COLO668 (cell line): ENCODE measurements at regions not wholly inside any gene's neighbourhood (a gene's known extent, or its start where the extent isn't known, plus 50 kb on each side); places are given as distances from the start of the nearest gene placed in this dataset.
"Not testable (repeated sequence)": the region's sequence is repeated elsewhere in the genome, so short reads cannot be mapped to it uniquely, and the experiment has no call there.

Source experiments
- DNase-seq: peaks from one replicate; lab custom pipeline; 2025; ENCODE audit not compliant: unreplicated experiment; lab: John Stamatoyannopoulos, UW

DNA sequence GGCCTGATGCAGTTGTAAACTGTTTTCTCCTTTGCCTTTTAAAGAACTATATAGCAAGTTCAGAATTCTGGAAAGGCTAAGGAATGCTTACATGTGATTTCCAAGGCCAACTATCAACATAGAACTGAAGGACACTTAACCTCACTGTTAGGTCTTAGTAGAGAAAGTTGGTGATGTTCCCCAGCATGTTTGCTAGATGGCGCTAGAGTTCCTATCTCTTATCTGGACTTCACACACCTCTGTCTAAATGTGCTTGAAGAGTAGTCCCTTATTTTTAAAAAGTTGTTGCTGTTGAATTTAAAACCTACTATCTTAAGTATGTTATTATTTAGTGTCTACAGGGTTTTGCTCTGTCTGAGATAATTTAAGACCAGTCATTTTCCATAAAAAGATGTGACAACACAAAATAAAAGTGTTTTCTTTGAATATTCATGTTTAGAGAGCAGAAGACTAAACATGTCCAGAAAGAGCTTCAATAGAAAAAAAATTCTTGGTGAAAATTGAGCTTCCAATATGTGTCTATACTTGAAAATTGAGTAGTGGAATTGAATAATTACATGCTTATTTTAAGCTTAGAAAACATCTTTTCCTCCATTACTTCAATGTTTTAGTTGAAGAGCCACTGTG, 237.3 kb downstream of the S1PR1 start:
- no peak for DNase-seq

GRCh38 chr1:101476541-101476940, 239.7 kb downstream of the S1PR1 start:
- DNase-seq: no peak

- no peak for DNase-seq
Measured at GRCh38 chr1:101479945-101480344, 243.1 kb downstream of the S1PR1 start.

- DNase-seq: no peak
Measured at GRCh38 chr1:101482306-101482705, 245.5 kb downstream of the S1PR1 start.

GRCh38 chr1:101483982-101484688, 247.3 kb downstream of the S1PR1 start:
- DNase-seq: no peak

DNA sequence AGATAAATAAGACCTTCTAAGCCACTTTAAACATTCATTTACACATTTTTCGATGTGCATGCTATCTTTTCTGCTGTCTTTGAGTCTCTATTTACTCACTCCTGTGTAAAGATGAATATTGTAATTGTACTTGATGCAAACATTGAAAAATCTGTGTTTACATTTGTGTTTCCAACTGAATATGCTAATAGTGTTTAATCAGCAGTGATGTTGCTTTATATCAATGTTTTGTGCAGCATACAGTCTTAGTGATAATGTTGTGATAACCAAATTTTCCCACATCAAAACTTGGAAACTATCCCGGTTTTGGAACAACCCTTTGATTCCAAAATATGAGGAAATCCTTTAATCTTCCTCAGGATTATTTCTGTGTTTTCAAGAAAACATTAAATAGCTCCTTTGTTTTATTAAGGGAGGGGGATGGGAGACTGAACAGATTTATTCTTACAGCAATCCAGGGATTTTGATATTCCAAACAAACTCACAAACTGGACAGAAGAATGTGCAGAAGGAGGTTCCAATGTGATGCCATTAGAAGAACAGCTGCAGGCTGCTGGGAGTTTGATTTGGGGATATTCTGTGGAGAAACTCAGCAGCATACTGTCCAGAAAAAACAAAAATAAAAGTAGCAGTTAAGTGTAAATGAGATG, 248.0 kb downstream of the S1PR1 start:
- DNase-seq: no peak

DNA sequence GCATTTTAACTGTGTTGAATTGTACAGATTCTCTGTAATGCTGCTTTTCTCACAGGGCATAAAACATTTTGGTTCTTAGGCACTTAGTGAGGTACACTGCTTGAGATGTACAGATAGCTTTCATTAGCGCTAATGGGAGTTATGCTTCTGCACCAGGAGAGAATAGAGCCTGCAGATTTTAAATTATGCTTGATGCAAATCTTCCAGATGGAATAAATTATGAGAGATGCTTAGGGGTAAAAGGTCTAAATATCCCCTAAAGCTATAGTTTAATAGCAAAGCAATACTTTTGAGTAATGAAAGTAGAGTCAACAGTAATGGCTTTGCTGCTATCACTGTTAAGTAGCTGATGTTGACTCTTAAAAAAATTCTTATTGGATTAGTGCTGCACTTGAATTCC, 248.9 kb downstream of the S1PR1 start:
- no peak for DNase-seq

DNA sequence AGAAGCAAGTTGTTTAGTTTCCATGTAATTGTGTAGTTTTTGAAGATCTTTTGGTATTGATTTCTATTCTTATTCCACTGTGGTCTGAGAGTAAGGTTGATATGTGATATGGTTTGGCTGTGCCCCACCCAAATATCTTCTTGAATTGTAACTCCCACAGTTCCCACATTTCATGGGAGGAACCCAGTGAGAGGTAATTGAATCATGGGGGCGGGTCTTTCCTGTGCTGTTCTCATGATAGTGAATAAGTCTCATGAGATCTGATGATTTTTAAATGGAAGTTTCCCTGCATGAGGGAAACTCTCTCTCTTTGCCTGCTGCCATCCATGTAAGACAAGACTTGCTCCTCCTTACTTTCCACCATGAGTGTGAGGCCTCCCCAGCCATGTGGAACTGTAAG, 255.3 kb downstream of the S1PR1 start:
- DNase-seq: not testable (repeated sequence)

- DNase-seq: not testable (repeated sequence)
Measured at GRCh38 chr1:101493920-101494319, 257.1 kb downstream of the S1PR1 start.

DNA sequence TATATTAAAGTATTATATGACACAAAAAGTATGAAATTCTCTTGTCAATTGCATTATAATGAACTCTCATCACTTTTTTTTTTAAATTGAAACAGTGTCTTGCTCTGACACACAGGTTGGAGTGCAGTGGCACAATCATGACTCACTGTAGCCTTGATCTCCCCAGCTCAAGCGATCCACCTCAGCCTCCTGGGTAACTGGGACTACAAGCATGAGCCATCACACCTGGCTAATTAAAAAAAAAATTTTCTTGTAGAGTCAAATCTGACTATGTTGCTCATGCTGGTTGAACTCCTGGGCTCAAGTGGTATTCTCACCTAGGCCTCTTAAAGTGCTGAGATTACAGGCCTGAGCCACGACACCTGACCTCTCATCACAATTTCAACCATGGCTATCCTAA, 259.3 kb downstream of the S1PR1 start:
- no peak for DNase-seq

- no peak for DNase-seq
Measured at GRCh38 chr1:101497881-101498559, 261.2 kb downstream of the S1PR1 start.

DNA sequence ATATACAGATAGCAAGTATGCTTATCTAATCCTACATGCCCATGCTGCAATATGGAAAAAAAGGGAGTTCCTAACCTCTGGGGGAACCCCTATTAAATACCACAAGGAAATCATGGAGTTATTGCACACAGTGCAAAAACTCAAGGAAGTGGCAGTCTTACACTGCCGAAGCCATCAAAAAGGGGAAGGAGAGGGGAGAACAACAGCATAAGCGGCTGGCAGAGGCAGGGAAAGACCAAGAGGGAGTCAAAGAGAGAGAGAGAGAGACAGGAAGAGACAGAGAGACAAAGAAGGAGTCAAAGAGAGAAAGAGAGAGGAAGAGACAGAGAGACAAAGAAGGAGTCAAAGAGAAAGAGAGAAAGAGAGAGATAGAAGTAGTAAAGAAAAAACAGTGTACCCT, 267.3 kb downstream of the S1PR1 start:
- DNase-seq: not testable (repeated sequence)

DNA sequence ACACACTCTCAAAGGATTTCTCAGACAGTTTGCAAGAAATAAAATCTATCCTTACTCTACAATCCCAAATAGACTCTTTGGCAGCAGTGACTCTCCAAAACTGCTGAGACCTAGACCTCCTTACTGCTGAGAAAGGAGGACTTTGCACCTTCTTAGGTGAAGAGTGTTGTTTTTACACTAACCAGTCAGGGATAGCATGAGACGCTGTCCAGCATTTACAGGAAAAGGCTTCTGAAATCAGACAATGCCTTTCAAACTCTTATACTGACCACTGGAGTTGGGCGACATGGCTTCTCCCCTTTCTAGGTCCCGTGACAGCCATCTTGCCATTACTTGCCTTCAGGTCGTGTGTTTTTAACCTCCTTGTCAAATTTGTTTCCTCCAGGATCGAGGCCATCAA, 268.4 kb downstream of the S1PR1 start:
- DNase-seq: not testable (repeated sequence)

DNA sequence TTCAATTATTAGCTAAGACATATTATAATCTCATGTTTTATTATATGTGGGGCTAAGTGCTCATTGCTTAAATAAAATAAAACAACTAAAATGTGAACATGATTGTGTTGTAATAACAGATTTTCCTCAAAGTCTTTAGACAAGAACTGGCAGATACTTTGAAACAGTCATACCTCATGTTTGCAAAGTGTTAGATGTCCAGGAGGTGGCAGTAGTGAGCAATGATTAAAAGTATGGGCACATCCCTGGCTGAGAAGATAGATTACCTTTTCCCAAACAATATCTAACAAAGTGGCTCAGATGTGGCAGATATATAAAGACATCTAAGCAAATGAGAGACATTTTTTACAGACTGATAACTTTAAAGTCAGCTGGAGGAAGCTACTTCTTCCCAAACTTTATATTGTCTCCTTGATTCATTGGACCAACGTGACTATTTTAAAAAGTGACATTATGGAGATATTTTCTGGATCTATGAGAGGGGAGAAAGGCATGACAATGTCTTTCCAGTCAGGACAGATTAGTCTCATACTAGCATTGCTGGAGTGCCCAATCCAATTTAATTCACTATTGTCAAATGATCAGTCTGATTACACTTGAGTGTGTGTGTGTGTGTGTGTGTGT, 269.8 kb downstream of the S1PR1 start:
- peak; percentile 33 for DNase-seq

- DNase-seq: no peak
Measured at GRCh38 chr1:101507547-101507971, 270.7 kb downstream of the S1PR1 start.

- no peak for DNase-seq
Measured at GRCh38 chr1:101508913-101509312, 272.1 kb downstream of the S1PR1 start.

DNA sequence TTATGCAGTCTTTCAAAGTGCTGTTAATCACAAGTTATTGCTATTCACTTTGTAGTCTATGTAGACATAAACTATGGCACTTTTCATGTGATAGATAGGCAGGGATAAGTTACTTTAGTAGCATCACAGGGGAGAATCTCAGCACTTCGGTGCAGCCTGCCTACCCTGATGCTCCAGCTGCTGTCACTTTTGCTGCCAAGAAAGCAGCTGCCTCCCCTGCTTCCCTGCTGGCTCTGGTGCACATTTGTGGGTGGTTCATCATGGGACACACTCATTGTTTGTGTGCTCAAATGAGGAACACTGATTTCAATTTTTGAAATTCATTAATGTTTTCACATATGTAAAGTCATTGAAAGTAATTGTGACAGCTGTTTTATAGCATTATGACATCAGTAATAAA, 272.6 kb downstream of the S1PR1 start:
- no peak for DNase-seq

DNA sequence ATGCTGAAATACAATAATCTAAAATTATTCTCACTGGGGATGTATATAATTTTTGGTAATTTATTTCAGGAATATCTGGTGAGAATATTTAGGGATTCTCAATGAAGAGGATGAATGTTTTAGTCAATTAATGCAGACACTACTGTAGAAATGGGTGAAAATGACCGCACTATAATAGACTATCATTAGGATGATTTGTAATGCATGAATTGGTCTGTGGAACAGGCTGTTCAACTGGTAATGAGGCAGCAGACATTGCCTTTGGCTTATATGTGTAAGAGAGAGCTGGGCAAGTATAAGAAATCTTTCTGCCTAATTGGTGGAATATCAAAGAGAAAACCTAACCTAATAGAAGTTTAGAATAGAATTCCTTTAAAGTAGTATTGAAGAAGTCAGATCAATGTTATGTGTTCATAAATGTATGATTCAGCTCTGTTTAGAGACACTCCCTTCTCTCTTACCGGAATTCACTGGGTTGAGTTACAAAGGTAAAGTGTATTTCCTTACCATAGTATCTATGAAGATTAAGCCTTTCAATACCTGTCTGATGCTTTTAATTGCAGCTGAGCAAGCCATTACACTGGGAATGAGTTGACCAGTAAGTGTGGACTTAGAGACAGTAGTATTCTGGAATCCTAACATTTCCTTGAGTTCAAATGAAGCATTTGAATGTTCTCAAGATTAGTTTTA, 274.5 kb downstream of the S1PR1 start:
- no peak for DNase-seq

- DNase-seq: no peak
Measured at GRCh38 chr1:101520302-101520701, 283.5 kb downstream of the S1PR1 start.

DNA sequence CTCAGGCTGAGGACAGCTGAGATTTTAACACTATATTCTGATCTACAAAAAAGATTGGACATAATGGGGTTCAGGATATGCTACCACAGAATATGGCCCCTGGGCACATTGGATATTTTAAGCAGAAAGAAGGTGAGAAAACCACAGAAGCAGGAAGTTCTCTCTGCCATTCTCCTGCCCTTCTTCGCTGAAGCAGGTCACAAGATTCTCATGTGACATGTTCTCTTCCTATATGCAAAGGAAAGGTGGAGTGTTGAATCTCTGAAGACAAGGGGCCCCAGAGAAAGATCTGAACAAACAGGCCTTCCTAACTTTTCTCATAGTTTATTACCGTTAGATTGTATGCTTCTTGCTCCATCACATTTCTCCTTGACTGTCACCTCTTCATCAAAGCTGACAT, 285.7 kb downstream of the S1PR1 start:
- no peak for DNase-seq

DNA sequence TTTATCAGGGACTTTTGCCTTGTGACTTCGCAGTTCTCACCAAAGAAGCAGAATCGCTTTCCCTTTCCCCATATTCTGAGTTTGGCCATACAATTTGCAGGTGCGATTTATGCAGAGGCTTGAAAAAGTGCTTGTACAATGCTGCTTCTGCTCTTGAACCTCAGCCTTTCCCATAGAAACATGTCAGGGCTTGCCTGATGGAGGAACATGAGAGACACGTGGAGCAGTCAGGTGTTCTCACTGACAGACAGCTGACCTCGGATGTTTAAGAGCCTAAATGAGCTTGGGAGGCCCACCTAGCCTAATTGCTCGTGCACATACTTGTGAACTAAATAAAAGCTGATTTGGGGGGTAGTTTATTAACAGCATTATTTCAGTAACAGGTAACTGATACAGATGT, 290.0 kb downstream of the S1PR1 start:
- no peak for DNase-seq
